ENCODE measurements at regions not wholly inside any gene's neighbourhood (a gene's known extent, or its start where the extent isn't known, plus 50 kb on each side); places are given as distances from the start of the nearest gene placed in this dataset.

GRCh38 chr2:67709835-67710234, 312.7 kb downstream of the ETAA1 start:
- DNase-seq (ENCODE audit: low spot score), result no peak

- no peak for DNase-seq (ENCODE audit: low spot score)
These were observed 315.4 kb downstream of the ETAA1 start for GRCh38 chr2:67712484-67712883.

GRCh38 chr2:67713376-67713775, 316.2 kb downstream of the ETAA1 start:
- DNase-seq (ENCODE audit: low spot score), result no peak

- DNase-seq (ENCODE audit: low spot score), result no peak
These were observed 319.8 kb downstream of the ETAA1 start for GRCh38 chr2:67716895-67717396.

- DNase-seq (ENCODE audit: low spot score), result no peak
These were observed 320.6 kb downstream of the ETAA1 start for GRCh38 chr2:67717692-67718091.

GRCh38 chr2:67719351-67719750, 322.2 kb downstream of the ETAA1 start:
- DNase-seq (ENCODE audit: low spot score), result no peak

- no peak for DNase-seq (ENCODE audit: low spot score)
These were observed 324.4 kb downstream of the ETAA1 start for GRCh38 chr2:67721516-67721915.

- no peak for DNase-seq (ENCODE audit: low spot score)
These were observed 327.1 kb downstream of the ETAA1 start for GRCh38 chr2:67724261-67724660.

- DNase-seq (ENCODE audit: low spot score), result no peak
These were observed 328.6 kb downstream of the ETAA1 start for GRCh38 chr2:67725731-67726130.

GRCh38 chr2:67726416-67726815, 329.3 kb downstream of the ETAA1 start:
- DNase-seq (ENCODE audit: low spot score), result no peak

- DNase-seq (ENCODE audit: low spot score), result no peak
These were observed 330.0 kb downstream of the ETAA1 start for GRCh38 chr2:67727131-67727530.

- no peak for DNase-seq (ENCODE audit: low spot score)
These were observed 330.5 kb downstream of the ETAA1 start for GRCh38 chr2:67727623-67728022.

GRCh38 chr2:67729474-67729873, 332.3 kb downstream of the ETAA1 start:
- DNase-seq (ENCODE audit: low spot score), result no peak

GRCh38 chr2:67733517-67733916, 329.3 kb downstream of the C1D start:
- peak; percentile 4 for DNase-seq (ENCODE audit: low spot score)

GRCh38 chr2:67752199-67752598, 310.6 kb downstream of the C1D start:
- DNase-seq (ENCODE audit: low spot score), result peak; percentile 5

- no peak for DNase-seq (ENCODE audit: low spot score)
These were observed 309.8 kb downstream of the C1D start for GRCh38 chr2:67752969-67753368.

- DNase-seq (ENCODE audit: low spot score), result no peak
These were observed 307.5 kb downstream of the C1D start for GRCh38 chr2:67755156-67755882.

GRCh38 chr2:67760995-67761394, 301.8 kb downstream of the C1D start:
- no peak for DNase-seq (ENCODE audit: low spot score)

- no peak for DNase-seq (ENCODE audit: low spot score)
These were observed 291.4 kb downstream of the C1D start for GRCh38 chr2:67771380-67771779.

- no peak for DNase-seq (ENCODE audit: low spot score)
These were observed 290.3 kb downstream of the C1D start for GRCh38 chr2:67772216-67773170.

GRCh38 chr2:67773851-67774250, 289.0 kb downstream of the C1D start:
- DNase-seq (ENCODE audit: low spot score), result no peak

GRCh38 chr2:67776276-67776675, 286.5 kb downstream of the C1D start:
- DNase-seq (ENCODE audit: low spot score), result no peak

- no peak for DNase-seq (ENCODE audit: low spot score)
These were observed 285.8 kb downstream of the C1D start for GRCh38 chr2:67777010-67777409.

All from Ammon's horn (tissue), 1 donor.